ENCODE measurements at regions not wholly inside any gene's neighbourhood (a gene's known extent, or its start where the extent isn't known, plus 50 kb on each side); places are given as distances from the start of the nearest gene placed in this dataset.

DNA sequence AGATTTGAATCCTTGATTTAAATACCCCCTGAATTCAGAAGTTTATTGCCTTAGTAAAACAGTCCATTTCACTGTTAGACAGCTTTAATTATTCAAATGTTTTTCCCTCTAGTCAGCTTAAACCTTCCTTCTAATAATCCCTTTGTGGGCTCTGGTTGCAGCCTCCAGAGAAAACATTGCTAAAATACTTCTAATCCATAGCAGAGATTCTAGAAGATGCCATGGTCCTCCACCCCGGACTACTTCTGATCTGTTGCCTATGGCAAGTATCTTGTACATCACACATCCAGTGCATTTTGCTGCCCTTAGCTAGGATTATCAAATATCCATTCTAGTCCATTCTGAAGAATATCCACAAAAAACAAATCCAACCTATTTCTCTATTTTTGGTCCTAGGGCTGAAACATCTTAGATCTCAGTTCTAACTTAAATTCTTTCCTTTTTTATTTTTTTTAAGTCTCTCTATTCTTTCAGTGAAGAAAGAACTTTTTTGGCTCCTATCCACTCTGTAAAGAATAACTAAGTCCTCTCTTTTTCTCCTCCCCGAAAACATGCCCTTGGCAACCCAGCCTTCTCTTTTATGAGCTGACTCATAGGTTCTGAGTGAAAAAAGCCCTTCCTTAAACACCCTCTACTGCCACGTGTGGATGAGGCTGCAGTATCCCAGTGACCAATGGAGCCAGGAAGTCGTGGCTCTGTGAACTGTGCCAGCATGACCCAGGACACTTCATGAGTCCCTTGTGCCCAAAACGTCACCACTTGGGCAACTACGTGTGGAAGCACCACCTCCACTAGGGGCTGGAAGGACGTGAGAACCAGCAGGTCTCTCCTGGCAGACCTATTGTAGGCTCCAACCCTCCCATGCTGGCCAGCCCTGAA, 349.8 kb downstream of the TNS1 start:
- peak; percentile 86 to 95 for DNase-seq

DNA sequence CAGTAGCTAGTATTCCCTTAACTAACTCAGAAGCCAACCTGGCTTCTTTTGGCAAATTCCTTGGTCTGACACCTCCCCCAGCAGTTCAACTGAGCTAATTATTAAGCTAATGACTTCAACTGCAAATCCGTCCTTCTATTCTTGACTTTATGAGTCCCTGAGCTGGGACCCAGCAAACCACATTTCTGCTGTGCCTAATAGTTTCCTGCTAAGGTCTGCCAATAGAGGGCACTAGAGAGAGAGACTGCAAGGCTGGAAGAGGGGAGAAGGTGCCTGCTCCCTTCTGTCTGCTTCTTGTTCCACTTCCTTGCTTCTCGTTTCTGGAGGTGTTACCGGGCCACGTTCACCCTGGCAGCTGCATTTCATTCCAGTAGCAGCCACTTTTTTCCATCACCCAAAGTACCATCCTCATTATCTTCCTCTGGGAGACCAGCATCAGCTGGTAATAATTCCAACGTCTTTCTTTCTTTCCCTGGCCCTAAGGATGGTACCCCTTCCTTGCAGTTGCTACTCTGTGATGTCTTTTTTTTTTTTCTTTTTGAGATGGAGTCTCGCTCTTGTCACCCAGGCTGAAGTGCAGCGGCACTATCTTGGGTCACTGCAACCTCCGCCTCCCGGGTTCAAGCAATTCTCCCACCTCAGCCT, 352.0 kb downstream of the TNS1 start:
- DNase-seq: peak; percentile 66 to 70

DNA sequence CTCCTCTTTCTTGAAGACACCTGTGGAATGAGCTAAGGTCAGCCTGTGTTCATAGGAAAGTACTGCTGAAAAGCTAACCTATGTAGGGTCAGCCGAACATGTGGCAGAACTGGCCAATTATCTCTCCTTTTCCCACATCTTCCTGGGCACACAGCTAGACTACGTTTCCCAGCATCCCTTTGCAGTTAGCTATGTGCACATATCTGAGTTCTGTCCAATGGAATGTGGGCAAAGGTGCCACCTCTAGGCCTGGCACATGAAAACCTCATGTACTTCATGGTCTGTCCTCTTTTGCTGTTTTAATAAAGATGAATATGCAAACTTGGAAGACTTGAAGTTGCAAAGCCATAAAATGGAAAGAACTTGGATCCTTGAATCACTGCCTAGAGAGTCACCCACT, 352.6 kb downstream of the TNS1 start:
- DNase-seq: no peak

DNA sequence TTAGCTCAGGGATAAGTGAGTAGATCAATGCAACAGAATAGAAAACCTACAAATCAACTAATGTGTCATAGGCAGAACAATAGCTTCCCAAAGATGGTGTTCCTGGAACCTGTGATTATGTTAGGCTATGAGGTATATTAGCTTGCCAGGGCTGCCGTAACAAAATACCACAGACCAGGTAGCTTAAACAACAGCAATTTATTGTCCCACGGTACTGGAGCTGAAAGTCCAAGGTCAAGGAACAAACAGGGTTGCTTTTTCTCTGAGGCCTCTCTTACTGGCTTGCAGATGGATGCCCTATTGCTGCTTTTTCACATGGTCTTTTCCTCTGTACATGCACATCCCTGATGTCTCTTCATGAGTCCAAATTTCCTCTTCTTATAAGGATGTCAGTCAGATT, 354.9 kb downstream of the TNS1 start:
- DNase-seq: no peak

DNA sequence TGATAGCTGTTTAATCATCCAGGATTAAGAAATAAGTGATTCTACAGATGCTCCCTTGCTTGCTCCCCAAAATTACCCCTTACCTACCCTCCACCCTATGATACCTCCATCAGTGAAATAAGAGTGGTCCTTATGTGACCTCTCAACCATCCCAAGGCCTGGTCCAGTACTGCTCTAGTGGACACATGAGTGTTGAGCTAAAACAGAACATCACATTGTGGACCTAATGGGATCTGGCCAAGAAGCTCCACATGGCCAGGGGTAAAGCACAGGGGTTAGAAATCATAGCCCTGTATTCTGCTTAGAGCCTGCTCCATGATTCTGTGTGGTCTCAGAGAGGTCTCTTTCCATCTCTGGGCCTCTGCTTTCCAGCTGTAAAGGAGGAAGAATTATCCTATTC, 355.6 kb downstream of the TNS1 start:
- no peak for DNase-seq

DNA sequence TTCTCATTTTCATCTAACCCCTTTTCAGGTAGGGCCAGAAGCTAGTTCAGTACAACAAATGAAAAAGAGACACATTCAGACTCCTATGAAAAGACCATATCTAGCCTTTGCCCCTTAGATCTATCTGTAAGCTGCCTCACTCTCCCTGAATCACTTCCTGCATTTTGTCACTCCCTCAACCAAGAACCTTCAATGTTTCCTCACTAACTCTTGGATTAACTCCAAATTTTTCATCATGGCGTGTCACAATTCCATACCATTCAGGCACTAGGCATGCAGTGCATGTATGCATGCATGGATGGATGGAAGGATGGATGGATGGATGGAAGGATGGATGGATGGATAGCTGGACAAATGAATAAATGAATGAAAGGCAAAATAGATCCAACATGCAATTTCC, 356.9 kb downstream of the TNS1 start:
- no peak for DNase-seq

DNA sequence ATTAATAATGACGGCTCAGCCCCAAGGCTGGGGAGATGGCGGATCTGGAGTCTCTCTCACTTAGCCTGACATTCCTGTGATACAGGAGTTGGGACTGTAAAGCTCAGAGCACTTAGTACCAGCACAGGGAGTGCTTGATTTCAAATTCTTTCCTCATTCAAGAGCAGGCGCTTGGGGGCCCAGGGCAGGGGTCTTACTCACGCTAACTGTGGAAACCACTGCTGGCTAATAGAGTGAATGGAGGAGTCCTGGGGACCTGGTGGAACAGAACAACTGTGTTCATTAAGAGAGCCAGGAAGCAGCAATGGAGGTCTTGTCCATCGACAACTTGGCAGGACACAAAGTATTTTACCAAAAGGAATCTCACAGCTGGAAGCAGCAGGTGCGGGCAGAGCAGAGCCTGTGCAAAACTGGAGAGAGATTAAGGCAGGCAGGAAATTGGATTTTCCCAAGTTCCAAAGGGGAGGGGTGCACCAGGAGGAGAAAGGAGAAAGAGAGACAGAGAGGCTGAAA, 358.9 kb downstream of the TNS1 start:
- no peak for DNase-seq

DNA sequence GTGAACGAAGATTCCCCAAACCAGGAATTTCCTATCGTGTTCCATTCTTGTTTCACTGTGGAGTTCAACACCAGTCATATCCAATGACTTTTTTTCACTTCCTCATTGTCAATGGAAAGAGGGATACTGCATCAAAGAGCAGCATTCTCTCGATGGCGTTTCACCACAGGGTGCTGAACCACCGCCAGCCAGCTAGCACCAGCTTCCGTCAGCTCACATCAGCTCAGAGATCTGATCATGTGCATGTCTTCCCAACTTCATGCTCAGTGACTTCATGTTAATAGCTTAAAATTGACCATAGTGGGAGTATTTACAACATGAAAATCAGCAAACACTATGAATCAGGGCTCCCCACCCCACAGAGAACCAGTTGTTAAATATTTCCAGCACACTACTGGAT, 359.9 kb downstream of the TNS1 start:
- no peak for DNase-seq

DNA sequence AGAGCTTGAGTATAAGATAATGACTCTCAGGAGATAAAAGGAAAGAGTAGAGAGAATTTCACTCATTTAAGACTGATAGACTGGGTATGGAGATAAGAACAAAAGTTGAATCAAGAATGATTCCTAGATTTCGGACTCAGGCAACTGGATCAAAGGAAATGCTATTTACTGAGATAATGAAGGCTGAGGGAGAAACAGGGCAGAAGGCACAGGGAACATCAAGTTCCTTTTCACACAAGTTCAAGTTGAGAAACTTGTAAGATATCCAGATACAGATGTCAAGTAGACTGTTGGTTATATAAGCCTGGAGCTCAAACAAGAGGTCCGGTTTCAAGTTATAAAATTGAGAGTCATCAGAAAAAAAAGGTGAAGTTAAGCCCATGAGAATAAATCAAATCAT, 360.8 kb downstream of the TNS1 start:
- DNase-seq: no peak

DNA sequence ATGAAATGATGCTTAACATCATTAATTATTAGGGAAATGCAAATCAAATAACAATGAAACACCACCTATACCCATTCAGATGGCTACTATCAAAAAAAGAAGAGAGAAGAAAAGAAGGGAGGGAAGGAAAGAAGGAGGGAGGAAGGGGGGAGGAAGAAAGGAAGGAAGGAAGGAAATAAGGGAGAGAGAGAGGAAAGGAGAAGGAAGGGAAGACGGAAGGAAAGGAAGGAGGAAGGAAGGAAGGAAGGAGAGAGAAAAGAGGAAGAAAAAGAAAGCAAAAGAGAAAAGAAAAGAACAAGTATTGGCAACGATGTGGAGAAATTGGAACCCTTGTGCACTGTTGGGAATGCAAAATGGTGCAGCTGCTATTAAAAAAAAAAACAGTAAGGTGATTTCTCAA, 363.3 kb downstream of the TNS1 start:
- DNase-seq: no peak

DNA sequence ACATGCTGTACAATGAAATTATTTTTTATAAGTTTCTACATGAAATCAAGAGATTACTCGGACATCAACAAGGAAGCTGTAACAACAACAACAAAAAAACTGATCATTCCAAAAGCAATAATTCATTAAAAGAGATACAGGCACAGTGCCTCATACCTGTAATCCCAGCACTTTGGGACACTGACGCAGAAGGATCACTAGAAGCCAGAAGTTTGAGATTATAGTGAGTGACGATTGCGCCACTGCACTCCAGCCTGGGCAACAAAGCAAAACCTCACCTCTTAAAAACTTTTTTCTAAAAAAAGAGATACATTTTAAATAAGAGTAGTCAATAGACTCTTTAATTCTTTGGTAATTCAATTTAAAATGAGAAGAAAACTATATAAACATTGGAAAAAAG, 364.3 kb downstream of the TNS1 start:
- no peak for DNase-seq

DNA sequence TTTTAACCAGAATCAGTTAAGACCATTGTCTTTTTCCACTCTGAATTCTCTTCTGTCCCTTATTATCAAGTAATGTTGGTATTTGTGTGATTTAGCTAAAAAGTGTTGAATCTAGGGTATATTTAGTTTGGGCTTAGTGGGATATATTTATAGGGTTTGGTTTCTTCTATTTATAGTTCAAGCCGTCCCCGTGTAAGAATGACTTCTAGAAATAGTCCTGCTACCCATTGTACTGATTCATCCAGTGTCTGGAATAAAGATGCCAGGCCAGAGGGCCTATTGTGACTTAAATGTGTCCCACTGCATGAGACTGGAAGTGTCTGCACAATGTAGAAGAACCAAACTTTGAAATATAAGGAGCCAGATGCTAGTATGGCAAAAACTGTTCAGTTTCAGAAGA, 364.8 kb downstream of the TNS1 start:
- no peak for DNase-seq

DNA sequence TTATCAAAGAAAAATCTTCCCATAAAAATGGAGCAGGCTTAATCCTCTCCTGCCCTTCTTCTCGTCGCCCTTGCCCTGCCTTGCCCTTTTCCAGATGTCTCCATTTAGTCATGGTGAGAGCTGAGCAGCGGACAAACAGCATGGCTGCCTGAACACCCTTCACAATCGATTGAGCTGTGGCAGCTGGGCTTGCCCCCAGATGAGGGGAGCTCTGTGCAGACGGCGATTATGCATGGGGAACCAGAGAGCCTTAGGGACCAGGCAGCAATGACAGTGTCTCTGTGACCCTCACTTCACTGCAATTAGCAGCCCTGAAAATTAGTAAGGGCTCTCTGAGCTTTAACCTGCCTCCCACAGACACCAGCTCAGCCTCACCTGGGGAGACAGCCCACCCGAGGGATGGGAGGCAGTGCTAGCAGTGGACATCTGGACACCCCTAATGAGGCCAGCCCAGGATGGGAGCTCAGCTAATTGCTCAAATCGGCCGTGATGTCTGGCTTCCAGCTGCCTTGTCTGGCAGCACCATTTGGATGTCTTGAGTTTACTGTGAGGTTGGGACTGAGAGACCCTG, 365.7 kb downstream of the TNS1 start:
- DNase-seq: no peak

DNA sequence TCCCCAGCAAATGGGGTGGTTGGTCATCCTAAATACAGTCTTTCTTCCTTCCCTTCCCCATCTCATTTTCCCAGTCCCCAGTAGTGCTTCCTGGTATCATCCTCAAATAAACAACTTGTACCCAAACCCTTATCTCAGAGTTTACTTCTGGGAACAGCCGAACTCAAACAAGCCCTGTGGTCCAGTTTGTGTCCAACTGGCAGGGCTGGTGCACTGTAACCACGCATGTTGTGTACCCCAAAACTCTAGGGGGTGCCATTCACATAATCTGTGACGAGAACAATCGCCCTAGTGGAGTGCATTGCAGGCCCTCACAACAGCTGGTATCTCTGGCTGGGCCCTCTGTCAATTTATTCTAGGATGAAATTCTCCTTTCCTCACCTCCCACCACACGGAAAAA, 366.2 kb downstream of the TNS1 start:
- no peak for DNase-seq

DNA sequence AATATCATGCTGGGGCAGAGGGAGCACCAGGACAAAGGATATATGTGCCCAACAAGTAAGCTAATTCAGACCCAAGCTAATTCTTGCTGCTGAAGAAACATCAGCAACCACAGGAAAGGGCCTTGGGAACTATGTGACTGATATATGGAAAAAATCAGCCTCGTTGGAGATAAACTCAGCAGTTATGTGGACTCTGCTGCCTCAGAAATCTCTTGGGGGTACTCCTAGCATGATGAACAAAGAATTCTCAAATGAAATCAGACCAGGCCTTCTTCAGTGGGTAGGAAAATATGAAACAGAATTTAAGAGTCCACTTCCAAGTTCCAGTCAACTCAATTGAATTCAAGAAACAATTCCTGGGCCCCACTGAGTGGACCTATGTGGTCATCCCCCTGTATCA, 367.9 kb downstream of the TNS1 start:
- no peak for DNase-seq

DNA sequence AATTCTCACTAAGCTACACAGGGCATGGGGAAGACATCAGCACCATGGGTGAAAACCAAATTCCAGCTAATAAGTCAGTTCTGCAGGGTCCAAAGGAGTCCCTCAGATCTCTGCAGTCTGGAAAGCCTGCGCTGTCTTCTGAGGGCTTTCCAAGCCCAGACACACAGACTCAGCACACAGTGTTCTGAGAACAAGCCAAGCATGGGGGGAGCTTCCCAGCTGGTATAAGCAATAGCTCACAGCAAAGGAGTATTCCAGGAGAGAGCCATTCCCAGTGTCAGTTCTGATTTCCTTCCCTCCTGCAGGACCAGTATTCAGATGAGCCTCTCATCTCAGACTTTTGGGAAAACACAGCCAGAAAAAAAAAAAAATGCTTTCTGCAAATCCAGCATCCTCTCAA, 370.8 kb downstream of the TNS1 start:
- no peak for DNase-seq

DNA sequence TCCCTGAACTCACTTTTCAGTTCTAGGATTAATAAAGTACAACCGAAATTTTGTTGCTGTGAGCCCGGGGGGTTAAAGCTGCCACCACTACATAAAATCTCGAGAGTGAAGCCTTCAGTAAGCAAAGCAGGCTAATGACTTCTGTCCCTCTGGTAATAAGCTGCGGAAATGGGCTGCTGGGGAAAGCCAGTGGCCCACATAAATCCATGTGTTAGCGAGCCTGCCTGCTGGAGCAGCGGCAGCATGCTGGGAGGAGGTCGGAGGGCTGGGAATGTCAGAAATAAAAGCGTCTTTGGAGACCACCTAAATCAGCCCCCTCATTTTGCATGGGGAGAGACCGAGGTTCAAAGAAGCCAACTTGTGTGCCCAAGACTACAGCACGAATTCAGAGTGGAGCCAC, 371.7 kb downstream of the TNS1 start:
- no peak for DNase-seq

DNA sequence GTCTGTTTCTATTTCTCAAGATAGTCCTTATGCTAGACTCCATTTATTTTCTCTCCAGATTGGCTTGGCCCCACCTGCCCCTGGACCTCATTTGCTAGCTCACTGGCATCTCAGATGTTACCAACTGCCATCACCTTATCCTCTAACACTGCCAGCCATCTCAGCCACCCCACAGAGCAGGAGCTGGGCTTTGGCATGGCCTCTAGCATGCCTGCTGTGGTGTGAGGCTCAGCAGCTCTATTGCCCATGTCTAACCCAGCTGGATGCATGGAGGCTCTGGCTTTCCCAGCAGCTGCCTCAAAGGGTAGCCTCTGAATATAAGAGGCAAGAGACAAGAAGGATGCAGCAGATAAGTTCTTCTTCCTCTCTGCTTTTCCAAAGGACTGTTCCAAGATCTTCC, 373.4 kb downstream of the TNS1 start:
- DNase-seq: no peak

DNA sequence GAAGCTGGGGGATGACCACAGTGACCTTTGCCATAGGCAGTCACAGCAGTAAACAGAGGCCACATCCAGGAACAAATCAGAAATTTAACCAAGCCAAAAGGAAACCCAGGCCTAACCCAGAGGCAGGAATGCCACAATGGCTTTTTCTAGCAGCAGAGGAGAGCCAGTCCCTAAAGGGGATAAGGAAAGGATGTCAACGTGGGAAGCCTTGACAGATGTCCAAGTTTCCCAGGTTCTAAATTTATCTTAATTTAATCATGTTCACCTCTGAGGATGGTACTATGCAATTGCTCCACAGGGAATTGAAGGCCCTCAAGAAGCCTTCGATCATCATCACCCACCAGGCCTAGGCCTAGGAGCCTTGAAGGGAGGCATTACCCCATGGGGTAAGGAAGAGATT, 374.7 kb downstream of the TNS1 start:
- no peak for DNase-seq

DNA sequence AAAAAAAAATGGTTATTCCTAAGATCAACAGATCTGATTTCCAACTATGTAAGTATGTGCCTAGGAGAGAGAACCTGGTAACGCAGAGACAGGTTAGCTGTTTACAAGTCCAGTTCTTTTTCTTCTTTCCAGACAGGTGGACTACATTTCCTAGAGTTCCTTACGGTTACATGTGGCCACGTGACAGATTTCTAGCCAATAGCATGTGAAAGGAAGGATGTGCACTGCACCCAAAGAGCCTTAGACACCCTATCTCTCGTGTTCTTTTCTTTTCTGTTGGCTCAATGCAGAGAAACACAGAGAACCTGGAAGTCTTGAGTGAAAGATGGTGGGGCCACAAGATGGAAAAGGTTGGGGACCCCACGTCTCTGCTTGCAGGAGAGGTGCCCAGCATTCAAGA, 375.9 kb downstream of the TNS1 start:
- DNase-seq: no peak

DNA sequence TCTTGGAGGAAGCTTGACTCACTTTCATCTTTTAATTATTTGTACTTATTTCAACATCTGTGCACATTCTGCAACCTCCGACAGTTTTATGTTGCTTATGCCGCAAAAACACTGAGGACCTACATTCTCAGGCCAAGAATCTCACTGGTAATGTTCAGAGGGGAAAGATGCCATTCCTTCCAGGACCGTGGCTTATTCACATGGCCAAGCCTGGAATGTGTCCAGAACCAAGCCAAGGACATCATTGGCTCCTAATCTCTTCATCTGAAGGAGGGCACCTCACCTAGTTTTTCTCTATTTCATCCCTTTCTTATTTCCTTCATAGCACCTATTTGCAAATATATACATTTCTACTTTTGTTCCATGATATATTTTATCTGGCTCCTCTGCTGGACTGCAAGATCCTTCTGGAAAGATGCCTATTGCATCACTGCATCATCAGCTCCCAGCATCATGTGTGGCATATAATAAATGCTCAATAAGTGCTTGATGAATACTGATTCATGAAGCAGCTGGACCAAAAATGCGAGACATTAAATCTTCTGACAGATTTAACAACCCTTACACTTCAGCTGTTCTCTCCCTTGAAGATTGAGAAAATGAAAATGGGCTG, 377.1 kb downstream of the TNS1 start:
- no peak for DNase-seq

DNA sequence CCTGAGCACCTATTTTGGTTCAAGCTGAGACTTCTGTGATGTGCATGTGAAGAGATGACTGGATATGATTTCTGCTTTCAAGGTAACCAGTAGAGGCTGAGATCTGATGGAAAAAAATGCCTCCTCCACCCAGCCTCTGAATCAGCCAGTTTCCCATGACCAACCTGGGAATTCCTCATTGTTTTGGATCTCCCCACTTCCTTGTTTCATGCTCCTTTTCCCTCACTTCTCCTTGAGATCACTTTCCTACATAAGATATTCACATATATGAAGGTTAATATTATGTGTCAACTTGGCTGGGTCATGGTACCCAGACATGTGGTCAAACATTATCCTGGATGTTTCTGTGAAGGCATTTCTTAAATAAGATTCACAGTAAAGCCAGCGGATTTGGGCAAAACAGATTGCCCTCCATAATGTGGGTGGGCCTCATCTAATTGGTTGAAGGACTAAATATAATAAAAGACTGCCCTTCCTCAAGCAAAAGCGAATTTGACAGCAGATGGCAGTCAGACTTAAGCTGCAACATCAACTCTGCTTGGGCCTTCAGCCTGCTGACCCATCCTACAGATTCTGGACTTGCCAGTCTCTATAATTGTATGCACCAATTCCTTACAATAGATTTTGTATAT, 379.4 kb downstream of the TNS1 start:
- no peak for DNase-seq

Measured in inflammatory macrophage (primary cell).